GM21825 (cell line): ENCODE measurements at regions not wholly inside any gene's neighbourhood (a gene's known extent, or its start where the extent isn't known, plus 50 kb on each side); places are given as distances from the start of the nearest gene placed in this dataset.

ENCODE experiments used
- ATAC-seq: cut with Tn5 transposase; IDR thresholded peaks from one replicate; pipeline ENCODE4 v1.9.1; 2021; ENCODE audit warnings: mild to moderate bottlenecking, moderate library complexity; ENCODE audit not compliant: unreplicated experiment

DNA sequence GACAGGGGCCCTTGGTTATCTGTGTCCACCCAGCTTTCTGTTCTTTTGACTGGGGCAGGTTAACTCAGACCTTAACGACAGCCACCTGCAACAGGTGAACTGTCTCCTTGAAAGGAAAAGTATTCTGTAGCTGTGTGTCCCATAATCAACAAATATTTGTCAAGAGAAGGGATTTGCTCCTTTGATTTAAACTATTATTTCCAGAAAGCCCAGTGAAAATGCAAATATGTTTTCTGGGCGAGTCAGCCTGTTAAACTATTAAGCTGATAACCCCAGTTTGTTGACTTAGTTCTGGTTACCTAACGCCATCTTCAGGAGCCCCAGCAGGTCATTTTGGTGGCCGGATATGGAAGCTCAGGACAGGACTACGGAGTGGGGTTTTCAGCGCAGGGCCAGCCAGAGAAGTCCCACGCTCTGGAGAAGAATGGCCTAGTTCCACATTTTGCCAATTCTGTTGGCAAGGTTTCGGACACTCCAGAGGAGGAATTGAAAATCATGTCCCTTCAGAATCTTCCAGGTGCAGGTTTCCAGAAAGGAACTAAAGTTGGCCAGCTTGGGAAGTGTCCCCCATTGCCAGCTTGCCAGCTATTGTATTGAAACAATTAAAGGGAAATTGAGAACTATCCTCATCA lies 54.5 kb downstream of the ADRA2A start:
- no peak for ATAC-seq

DNA sequence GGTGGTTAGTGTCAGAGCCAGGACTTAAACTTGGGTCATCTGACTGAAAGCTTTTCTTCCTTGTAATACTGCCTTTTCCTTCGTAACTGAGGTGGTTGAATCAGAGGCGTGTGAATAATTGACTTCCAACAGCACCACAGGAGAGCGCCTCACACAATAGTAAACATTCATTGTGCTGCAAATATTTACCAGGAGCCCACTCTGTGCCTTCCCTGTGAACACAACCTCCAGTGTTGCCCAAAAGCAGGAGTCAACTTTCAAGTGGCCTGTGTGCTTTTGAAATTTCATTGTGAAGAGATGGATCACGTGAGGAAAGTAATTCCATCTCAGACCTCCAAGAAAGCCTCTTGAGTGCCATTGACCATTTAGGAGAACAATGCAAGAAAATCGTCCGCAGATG lies 60.2 kb downstream of the ADRA2A start:
- ATAC-seq: no peak

DNA sequence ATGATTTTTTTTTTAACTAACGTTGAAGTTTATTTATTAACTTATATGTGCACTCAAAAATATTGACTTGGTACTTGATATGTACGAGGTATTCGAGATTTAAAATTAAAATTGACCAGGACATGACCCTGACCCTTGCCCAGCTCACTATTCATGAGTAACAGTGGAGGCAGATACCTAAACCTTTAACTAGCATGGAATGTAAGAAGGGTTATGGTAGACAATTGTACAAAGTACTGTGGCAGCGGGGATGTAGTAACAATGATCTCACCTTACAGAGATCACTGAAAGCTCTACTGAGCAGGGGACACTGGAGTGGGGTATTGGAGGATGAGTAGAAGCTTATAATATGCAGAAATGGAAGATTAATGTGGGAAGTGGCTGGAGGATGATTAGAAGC lies 60.8 kb downstream of the ADRA2A start:
- ATAC-seq: no peak

DNA sequence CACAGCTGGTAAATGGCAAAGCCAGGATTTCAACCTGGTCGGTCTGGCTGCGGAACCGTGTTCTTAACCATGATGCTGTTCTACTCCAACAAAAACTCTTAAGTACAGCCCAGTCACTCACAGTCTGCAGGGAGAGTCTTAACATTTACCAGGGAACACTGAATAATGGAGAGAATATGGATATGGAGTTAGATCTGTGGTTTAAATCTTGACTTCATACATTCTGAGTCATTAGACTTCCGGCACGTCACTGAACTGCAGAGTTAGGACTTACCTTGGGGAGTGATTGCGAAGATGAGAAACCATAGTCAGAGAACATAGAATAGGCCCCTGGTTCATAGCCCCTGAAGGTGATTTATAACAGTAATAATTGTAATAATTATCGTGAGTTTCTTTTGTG lies 61.7 kb downstream of the ADRA2A start:
- ATAC-seq: no peak

DNA sequence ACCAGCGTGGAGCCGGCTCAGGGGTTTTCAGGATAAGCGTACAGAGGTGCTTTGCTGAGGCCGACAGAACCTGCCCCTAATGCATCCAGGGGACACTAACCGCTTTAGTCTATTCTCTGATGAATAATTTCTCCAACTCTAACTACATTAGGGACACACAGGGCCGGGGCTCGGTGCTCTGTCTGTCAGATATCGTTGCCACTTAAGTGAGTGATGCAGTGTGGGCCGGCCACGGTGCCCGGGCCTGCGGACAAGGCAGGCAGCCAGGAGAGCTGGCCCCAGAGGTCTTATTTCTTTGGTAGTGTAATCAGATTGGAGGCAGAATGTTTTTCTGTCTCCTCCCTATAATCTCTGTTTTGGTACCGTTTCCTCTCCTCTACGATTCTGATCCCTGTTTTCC lies 62.7 kb downstream of the ADRA2A start:
- ATAC-seq: no peak

DNA sequence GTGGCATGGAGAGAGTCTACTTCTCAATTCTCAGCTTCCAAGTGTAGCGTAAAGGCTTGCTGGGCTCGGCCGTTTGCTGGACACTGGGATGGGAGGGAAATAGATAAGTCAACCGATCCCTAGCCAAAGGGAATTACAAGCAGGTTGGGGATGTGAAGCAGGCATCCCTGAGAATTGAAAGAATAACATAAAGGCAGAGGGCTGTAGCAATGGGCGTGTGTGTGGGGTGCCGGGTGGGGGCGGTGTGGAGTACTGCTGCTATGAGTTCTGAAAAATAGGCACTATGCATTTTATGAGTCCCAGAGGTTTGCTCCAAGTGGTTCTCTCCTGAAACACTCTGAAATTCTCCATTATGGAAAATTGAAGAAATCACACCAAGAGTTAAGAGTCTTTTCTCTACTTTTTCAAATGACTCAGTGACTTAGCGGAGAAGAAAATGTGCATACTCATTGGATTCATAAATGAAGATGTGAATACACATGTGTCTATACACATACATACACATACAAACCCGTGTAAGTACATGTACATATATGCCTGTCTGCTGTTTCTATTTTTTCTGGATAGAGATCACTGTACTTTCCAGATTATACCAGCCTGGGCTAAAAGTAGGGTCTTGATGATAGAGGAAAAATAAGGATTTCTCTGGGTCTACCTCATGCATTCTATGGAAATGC lies 65.4 kb downstream of the ADRA2A start:
- no peak for ATAC-seq

DNA sequence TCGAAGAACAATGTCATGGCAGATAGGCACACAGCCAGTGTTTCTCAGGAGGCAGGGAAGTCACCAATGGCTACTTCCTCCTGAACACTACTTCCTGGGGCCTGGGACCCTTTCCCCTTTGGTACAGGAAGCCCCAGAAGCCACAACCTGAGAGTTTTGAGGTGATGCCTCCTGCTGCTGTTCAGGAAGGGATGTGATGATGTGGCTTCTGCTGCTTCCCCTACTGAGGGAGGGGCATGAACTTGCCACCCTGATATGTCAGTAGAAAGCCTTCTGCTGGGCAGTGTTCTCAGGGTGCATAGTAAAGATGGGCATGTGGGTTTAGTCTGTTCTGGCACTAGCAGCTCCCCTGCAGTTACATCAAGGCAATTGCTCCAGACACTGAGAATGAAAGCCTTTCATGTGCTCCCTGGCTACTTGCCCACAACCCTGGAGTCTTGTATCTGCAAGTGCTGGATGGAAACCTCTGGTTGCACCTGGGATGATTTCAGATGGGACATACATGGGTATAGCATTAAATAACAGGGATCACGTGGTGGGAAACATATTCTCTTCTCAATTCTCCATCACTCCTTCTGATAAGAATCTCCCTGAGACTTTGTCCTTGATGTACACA lies 69.3 kb downstream of the ADRA2A start:
- no peak for ATAC-seq

DNA sequence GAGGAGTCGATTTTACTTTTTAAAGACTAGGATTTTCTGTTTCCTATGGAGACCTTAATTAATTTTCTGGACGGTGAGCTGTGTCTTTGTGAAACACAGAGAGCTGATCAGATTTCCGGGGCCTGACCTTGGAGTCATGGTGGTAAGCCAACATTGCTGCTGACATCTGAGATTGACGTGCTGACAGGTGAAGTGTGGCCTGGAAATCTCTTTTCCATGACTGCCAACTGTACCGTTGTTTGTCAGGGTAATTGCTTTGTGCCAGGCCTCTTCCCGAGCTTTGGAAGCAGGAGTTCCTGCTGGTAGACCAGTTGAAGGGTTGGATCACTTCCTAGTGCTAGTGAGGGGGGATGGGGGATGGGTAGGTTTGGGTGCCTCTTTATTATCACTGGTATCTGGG lies 71.2 kb downstream of the ADRA2A start:
- no peak for ATAC-seq

DNA sequence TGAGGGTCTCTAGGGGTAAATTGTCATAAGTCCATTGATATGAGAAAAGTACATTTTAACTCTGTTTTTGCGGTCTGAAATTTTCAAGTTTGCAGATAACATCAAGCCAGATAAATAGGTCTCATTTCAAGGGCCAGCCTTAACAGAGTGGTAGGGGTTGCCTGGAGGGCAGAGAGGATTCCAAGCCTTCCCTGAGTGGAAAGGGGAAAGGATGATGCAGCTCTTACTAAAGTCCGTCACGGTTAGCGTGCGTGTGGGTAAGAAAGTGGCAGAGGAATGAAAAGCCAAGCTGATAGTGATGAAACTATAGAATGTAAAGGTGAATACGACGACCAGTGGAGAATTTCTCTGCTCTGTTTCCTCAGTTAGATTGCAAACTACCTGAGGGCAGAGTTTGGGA lies 71.6 kb downstream of the ADRA2A start:
- ATAC-seq: no peak

DNA sequence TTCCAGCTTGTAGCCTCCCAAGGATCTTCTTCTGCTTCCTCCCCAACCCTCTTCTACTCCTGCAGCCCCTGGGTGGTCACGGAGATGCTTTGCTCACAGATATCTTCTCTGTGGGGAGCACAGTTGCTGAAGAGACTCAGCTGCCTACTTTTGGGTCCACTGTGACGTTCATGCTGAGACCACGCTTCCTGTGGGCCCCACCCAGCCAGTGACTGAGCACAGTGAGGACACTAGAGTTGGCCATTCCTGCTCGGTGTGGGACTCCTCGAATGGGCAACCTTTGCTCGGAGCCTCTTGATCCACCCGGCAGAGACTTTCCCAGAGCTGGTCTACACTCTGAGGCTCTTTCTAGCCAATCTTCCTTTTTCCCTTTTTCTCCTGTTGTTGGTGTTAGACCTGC lies 73.9 kb downstream of the ADRA2A start:
- no peak for ATAC-seq

DNA sequence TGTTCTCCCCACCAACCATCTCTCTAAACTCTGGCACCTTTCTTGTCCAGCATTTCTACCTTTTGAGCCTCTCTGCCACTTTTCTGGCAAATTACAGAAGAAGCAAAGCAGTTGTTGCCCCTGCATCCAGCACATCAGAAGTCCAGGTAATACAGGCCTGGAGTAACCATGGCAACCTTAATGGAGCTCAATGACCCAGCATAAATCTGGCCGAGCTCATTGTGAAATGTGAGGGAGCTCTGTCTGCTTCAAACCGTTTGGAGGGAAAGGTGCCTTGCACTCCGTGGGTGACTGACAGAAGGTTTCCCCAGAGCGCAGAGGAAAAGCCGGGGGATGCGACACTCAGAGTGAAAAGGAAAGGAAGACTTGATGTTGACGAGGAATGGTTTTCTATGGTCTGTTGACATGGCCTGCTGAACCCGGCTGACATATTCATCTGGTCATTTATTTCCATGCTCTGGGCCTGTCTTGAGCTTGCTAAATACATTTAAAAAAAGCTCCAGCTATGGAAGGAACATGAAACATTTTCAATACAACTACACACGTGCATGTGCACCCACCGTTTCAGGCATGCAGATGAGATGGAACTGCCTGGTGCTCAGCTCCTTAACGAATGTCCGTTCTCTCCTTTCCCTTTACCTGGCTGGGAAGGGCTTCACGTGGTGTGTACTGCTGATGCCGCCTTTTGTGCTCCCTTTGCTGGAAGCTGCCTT lies 74.9 kb downstream of the ADRA2A start:
- ATAC-seq: no peak

DNA sequence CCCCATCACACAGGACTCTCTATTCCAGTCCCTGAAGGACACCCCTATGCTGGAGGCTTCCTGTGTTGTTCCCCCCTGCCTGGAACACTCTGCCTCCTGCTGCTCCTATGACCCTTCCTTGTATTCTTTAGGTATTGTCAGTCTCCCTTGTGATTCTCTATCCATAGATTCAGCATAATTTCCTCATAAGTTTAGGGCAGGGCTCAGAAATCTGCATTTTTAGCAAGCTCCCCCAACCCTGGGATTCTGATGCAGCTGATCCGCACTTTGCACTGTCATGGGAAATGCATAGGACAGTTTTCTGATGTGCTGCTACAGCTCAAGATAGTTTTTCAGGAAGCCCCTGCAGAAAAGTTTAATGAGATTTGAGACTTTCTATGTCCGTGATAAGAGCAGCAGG lies 79.9 kb downstream of the ADRA2A start:
- ATAC-seq: no peak

DNA sequence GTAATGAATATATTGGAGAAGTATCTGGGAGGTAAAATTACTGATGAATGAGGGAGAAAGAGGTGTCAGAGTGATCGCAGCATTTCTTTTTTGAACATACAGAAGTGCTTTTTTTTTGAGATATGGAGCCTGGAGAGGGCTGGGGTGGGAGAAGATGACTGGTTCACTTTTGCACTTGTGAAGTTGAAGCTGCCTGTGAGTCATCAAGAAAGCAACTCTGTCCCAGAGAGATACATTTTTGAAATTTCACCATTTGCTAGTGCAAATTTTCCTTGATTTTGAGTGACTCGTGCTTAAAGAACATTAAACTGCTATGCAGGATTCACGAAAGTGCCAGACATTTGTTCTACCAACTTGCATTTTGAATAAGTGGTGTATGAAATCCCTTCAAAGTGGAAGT lies 81.8 kb downstream of the ADRA2A start:
- ATAC-seq: no peak

DNA sequence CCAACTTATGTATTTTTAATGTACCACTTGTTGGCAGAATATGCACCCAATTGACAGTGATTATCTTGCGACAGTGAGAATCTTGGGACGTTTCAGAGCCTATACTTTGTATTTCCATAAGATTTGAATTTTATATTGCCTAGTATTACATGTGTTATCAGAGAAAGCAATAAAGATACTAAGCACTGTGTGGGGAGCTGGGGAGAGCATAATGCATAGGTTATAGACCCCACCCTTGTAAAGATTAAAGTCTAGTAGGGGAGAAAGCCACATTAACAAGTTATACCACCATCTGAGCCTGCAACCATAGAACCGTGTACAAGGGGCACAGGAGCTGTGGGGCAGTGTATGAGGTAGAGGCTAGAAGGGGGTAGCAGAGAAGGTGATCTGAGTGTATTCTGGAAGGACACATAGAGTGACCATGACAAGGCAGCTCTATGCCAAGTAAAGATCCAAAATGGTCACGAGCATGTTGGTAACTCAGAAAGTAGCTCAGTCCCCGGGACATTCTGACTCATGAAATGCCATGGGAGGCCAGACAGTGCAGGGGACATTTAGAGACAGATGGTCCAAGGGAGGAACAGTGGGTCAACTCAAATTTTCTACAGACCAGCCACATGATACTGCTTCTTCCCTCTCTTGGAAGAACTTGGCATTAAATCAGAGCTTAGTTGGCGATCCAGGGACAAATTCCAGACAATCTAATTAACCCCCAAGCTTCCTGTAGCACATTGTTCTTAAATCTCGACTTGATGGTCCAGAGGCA lies 84.5 kb downstream of the ADRA2A start:
- ATAC-seq: no peak

DNA sequence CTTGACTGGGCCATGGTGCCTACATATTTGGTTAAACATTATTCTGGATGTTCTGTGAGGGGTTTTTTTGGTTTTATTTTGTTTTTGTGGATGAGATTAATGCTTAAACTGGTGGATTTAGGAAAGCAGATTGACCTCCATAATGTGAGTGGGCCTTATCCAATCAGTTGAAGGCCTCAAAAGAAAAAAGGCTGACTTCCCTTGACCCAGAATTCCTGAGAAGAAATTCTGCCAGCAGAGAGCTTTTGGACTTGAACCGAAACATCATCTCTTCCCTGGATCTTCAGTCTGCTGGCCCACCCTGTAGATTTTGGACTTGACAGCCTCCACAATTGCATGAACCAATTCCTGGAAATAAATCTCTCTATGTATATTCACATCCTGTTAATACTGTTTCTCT lies 94.4 kb downstream of the ADRA2A start:
- no peak for ATAC-seq

DNA sequence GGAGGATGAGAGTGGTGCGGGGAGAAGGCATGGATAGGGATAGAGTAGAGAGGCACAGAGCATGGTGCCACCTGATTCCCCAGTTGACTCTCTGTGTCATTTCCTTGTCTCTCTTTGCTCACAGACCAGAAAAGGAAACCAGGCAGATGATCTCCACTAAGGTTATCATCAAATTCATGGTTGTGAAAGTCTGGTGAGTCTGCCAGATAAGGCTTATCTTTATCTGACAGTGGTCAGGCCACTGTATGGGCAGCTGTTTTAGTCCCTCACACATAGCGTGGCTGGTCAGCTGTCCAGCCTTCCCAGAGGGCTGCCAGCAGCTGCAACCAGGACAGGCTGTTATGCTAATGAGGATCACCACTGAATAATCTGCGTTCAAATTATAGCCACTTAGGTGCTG lies 99.0 kb downstream of the ADRA2A start:
- ATAC-seq: no peak

DNA sequence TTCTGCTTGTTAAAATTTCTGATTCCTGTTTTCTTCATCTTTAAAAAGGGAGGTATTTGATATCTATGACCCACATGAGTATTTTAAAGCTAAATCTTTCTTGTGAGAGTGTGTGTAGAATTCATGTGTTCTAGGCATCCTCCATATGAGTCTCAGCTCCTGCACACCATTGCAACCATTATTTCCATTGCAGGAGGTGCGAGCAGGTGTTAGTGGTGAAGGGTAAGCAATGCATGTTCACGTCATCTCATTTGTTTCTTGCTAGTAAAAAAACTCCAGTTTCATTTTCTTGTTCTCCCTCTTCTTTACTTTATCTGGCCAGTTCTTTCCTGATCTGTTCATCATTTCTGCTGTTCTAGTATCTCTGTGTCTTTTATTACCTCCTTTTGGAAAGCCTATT lies 100.5 kb downstream of the ADRA2A start:
- ATAC-seq: no peak

DNA sequence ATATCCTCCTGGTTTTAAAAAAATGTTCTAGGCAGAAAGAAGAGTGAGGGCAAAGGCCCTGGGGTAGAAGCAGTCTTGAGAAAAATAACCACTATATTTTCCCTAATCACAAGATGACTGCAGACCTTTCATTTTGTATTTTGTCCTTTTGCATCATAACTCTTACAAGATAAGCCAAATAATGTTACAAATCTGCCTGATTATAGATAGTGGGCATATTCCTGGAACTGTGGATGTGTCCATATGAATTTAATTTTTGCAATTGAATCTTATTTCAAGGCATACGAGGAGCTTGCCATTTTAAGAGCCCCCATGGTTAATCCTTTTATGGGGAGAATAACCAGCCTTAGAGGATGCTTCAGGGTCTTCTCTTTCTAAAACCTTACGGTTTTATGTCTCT lies 102.7 kb downstream of the ADRA2A start:
- no peak for ATAC-seq

DNA sequence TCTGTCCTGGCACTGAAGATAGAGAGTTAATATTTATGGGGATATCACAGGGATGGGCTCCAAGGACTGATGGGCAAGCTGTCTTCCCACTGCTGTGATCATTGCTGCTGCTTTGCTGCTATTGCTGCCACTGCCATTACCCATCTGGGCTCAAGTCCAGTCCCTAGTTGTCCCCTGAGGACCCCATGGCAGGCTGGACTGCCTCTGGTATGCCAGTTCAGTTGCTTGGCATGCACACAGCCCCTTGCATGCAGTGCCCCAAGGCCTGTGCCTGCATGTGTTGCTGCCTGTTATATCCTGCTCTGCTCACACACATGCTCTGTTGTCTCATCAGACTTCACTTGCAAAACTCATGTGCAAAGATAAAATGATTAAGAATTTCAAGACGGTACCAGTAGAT lies 109.5 kb downstream of the ADRA2A start:
- no peak for ATAC-seq

DNA sequence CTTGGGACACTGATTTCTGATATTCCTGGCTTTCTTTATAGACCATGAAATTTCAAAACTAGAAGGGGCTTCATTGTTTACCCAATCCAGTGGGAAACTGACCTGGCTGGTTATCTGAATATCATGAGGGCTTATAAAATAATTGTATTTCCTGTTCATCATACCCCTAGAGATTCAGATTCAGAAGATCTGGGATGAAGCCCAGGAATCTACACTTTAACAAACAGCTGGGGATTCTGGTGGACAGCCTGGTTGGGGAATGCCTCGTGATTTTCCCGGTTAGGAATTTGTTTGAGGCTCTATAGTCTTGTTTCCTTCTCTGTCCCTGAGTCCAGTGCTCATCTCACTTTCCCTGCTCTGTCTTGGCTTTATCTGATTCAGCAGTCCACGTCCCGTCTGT lies 110.3 kb downstream of the ADRA2A start:
- no peak for ATAC-seq

DNA sequence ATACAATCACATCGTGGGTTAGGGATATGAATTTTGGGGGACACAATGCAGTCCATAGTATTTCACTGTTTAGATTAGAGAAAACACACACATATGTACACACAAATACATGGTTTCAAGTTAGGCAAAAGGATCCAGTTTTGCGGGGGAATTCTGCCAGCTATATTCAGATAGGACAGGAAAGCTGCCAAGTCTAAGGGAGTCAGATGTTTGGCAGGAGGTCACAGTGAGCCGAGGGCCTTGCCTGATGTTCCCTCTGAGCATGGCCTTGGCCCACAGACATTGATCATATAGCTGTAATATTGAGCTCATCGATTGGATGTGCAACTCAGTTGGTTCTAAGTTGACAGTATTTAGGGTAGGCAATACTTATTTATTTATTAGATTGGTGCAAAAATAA lies 122.8 kb downstream of the ADRA2A start:
- no peak for ATAC-seq
